Stimulated activated naive CD4-positive, alpha-beta T cell (primary cell): ENCODE measurements at regions not wholly inside any gene's neighbourhood (a gene's known extent, or its start where the extent isn't known, plus 50 kb on each side); places are given as distances from the start of the nearest gene placed in this dataset.
A peak's percentile ranks its signal among the peaks of the same experiment; 100 is the strongest.

Experiments used
- DNase-seq, 6 experiments: peaks; one replicate each; lab custom pipeline; 2025; lab: John Stamatoyannopoulos, UW

GRCh38 chr14:101120641-101121507 lies 217.4 kb upstream of the RTL1 start:
- peak in 1 of 6 experiments; percentile 9 for DNase-seq

GRCh38 chr14:101121508-101122139 lies 218.1 kb upstream of the RTL1 start:
- DNase-seq, result no peak

GRCh38 chr14:101122237-101123141 lies 219.0 kb upstream of the RTL1 start:
- no peak for DNase-seq

- no peak for DNase-seq
These were observed 220.3 kb upstream of the RTL1 start for GRCh38 chr14:101123618-101124510.

- no peak for DNase-seq
These were observed 221.3 kb upstream of the RTL1 start for GRCh38 chr14:101124815-101125214.

GRCh38 chr14:101125313-101125712 lies 221.8 kb upstream of the RTL1 start:
- no peak for DNase-seq

GRCh38 chr14:101125719-101126651 lies 222.5 kb upstream of the RTL1 start:
- no peak for DNase-seq

GRCh38 chr14:101126731-101127130 lies 223.2 kb upstream of the RTL1 start:
- DNase-seq, result no peak

GRCh38 chr14:101127224-101127623 lies 223.7 kb upstream of the RTL1 start:
- DNase-seq, result no peak

- DNase-seq, result no peak
These were observed 225.2 kb upstream of the RTL1 start for GRCh38 chr14:101128478-101129321.

GRCh38 chr14:101129521-101130167 lies 226.1 kb upstream of the RTL1 start:
- DNase-seq, result no peak

- DNase-seq, result no peak
These were observed 227.3 kb upstream of the RTL1 start for GRCh38 chr14:101130861-101131260.

- DNase-seq, result no peak
These were observed 228.0 kb upstream of the RTL1 start for GRCh38 chr14:101131451-101131916.

GRCh38 chr14:101132051-101132571 lies 228.6 kb upstream of the RTL1 start:
- no peak for DNase-seq

GRCh38 chr14:101132588-101132987 lies 229.1 kb upstream of the RTL1 start:
- DNase-seq, result no peak

- DNase-seq, result no peak
These were observed 229.5 kb upstream of the RTL1 start for GRCh38 chr14:101133068-101133467.

- DNase-seq, result no peak
These were observed 230.7 kb upstream of the RTL1 start for GRCh38 chr14:101134161-101134631.

- no peak for DNase-seq
These were observed 231.4 kb upstream of the RTL1 start for GRCh38 chr14:101134851-101135433.
